ENCODE measurements at regions not wholly inside any gene's neighbourhood (a gene's known extent, or its start where the extent isn't known, plus 50 kb on each side); places are given as distances from the start of the nearest gene placed in this dataset.

DNA sequence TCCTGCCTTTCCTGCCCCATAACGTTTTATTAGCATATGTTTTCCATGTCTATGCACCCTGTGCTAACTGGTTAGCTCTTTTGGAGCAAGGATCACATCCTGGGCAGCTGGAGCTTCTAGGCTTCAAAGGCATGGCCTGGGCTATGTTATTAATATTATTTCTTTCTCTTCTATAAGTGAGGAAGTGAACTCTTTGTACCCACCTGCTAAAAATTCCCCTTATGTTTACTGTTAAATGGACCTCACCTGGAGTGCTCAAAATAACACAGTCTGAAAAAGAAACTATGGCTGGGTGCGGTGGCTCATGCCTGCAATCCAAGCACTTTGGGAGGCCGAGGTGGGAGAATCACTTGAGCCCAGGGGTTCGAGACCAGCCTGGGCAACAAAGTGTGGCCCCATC lies 97.8 kb downstream of the TNFAIP3 start:
- TF ChIP-seq, protein P1, sequence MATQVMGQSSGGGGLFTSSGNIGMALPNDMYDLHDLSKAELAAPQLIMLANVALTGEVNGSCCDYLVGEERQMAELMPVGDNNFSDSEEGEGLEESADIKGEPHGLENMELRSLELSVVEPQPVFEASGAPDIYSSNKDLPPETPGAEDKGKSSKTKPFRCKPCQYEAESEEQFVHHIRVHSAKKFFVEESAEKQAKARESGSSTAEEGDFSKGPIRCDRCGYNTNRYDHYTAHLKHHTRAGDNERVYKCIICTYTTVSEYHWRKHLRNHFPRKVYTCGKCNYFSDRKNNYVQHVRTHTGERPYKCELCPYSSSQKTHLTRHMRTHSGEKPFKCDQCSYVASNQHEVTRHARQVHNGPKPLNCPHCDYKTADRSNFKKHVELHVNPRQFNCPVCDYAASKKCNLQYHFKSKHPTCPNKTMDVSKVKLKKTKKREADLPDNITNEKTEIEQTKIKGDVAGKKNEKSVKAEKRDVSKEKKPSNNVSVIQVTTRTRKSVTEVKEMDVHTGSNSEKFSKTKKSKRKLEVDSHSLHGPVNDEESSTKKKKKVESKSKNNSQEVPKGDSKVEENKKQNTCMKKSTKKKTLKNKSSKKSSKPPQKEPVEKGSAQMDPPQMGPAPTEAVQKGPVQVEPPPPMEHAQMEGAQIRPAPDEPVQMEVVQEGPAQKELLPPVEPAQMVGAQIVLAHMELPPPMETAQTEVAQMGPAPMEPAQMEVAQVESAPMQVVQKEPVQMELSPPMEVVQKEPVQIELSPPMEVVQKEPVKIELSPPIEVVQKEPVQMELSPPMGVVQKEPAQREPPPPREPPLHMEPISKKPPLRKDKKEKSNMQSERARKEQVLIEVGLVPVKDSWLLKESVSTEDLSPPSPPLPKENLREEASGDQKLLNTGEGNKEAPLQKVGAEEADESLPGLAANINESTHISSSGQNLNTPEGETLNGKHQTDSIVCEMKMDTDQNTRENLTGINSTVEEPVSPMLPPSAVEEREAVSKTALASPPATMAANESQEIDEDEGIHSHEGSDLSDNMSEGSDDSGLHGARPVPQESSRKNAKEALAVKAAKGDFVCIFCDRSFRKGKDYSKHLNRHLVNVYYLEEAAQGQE (IDR thresholded peaks at IDR 0.05; ENCODE audit: unreplicated experiment): no peak
- TF ChIP-seq, protein P2, sequence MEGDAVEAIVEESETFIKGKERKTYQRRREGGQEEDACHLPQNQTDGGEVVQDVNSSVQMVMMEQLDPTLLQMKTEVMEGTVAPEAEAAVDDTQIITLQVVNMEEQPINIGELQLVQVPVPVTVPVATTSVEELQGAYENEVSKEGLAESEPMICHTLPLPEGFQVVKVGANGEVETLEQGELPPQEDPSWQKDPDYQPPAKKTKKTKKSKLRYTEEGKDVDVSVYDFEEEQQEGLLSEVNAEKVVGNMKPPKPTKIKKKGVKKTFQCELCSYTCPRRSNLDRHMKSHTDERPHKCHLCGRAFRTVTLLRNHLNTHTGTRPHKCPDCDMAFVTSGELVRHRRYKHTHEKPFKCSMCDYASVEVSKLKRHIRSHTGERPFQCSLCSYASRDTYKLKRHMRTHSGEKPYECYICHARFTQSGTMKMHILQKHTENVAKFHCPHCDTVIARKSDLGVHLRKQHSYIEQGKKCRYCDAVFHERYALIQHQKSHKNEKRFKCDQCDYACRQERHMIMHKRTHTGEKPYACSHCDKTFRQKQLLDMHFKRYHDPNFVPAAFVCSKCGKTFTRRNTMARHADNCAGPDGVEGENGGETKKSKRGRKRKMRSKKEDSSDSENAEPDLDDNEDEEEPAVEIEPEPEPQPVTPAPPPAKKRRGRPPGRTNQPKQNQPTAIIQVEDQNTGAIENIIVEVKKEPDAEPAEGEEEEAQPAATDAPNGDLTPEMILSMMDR (conservative IDR thresholded peaks at IDR 0.05; ENCODE audit: low read depth in 2 of 2): no peak
- TF ChIP-seq POLR2AphosphoS5 (IDR thresholded peaks at IDR 0.05; ENCODE audit: low read depth): no peak
- no peak for TF ChIP-seq EZH2phosphoT487 (IDR thresholded peaks at IDR 0.05; ENCODE audit: unreplicated experiment)
- TF ChIP-seq STAT1 (IDR thresholded peaks at IDR 0.05; ENCODE audit: unreplicated experiment): no peak
- TF ChIP-seq EZH2 (IDR thresholded peaks at IDR 0.05; ENCODE audit: low read depth, unreplicated experiment): no peak
- TF ChIP-seq, protein P3, sequence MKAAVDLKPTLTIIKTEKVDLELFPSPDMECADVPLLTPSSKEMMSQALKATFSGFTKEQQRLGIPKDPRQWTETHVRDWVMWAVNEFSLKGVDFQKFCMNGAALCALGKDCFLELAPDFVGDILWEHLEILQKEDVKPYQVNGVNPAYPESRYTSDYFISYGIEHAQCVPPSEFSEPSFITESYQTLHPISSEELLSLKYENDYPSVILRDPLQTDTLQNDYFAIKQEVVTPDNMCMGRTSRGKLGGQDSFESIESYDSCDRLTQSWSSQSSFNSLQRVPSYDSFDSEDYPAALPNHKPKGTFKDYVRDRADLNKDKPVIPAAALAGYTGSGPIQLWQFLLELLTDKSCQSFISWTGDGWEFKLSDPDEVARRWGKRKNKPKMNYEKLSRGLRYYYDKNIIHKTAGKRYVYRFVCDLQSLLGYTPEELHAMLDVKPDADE (IDR thresholded peaks at IDR 0.05): no peak
- TF ChIP-seq CREB1 (CRISPR knock-in tag; IDR thresholded peaks at IDR 0.05; ENCODE audit: low read depth): no peak
